ENCODE measurements at regions not wholly inside any gene's neighbourhood (a gene's known extent, or its start where the extent isn't known, plus 50 kb on each side); places are given as distances from the start of the nearest gene placed in this dataset.

DNA sequence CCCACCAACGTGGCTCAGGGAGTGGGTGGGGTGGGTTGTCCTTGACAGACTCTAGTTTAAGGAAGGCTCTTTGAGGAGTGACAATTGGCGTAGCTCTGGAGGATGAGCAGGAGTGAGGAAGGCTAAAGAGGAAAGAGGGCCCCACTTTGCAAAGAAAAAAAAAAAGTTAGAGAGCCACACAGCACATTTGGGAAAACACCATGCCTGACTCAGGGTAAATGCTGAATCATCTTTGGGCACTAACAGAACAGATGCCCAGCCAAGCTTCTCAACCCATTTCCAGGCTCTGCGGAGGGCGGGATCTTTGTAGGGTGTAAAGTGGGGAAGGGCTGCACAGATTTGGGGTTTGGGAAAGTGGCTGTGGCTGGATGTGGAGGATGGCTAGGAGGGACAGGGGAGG is 179.1 kb upstream of the RGMA start:
- H3K4me1 ChIP-seq = peaks cover 17% of the 10 kb centered on the region; the same call in 1 of the 2 replicates
- H3K9ac ChIP-seq = no peak overlapping the region
- no peaks in the 10 kb centered on the region for H4K20me1 ChIP-seq
- H3K9me3 ChIP-seq = peaks cover 58% of the 10 kb centered on the region
- no peak for TF ChIP-seq Cebpa-rat (IDR thresholded peaks at IDR 0.05)
- no peaks in the 10 kb centered on the region for H3K27me3 ChIP-seq
- H3K27ac ChIP-seq = no peak overlapping the region
- H3K4me3 ChIP-seq = no peak overlapping the region
- H3K4me2 ChIP-seq = no peak overlapping the region
- H3K36me3 ChIP-seq = peaks cover 9% of the 10 kb centered on the region; the same call in 1 of the 2 replicates

DNA sequence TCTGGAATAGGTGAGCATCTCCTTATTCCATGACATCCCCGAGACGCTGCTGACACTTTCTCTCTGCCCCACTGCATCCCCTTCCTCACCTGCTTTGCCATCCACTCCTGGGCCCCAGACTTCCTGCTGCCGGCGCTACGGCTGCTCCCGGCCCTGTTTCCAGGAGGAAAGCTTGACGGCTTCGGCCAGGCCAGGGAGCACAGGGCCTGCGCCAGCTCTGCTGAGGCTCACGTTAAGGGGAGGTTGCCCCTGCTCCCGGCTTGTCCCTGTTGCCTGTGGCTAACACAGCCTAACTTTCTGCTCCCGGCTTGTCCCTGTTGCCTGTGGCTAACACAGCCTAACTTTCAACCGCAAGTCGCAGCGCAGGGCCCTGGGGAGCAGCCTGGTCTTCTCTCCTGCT is 177.3 kb upstream of the RGMA start:
- H3K4me2 ChIP-seq = no peak overlapping the region
- H3K27me3 ChIP-seq = no peaks in the 10 kb centered on the region
- no peak overlapping the region for H3K9ac ChIP-seq
- no peaks in the 10 kb centered on the region for H4K20me1 ChIP-seq
- peaks cover 42% of the 10 kb centered on the region for H3K9me3 ChIP-seq
- H3K36me3 ChIP-seq = 0 out of 2 replicates have a peak, but pooled peaks cover 3% of the 10 kb centered on the region
- TF ChIP-seq Cebpa-rat (IDR thresholded peaks at IDR 0.05) = no peak
- H3K27ac ChIP-seq = no peak overlapping the region
- peaks cover 21% of the 10 kb centered on the region; the same call in 1 of the 2 replicates for H3K4me1 ChIP-seq
- no peak overlapping the region for H3K4me3 ChIP-seq

- Histone ChIP-seq H4K20me1 (no peaks in the 10 kb centered on the region), H3K27me3 (no peaks in the 10 kb centered on the region), H3K9me3 (peaks cover 31% of the 10 kb centered on the region), H3K27ac (no peak overlapping the region), H3K4me1 (peaks cover 13% of the 10 kb centered on the region; the same call in 1 of the 2 replicates), H3K9ac (no peak overlapping the region), H3K4me3 (no peak overlapping the region), H3K36me3 (no peaks in the 10 kb centered on the region), H3K4me2 (no peak overlapping the region)
- no peak for TF ChIP-seq Cebpa-rat (IDR thresholded peaks at IDR 0.05)
Measured at GRCh38 chr15:93265111-93265556, 176.1 kb upstream of the RGMA start.

- no peak for TF ChIP-seq Cebpa-rat (IDR thresholded peaks at IDR 0.05)
- no peak overlapping the region for H3K9ac ChIP-seq
- H3K4me2 ChIP-seq = no peak overlapping the region; the same call in 1 of the 2 replicates
- H3K9me3 ChIP-seq = peaks cover 23% of the 10 kb centered on the region
- H3K27me3 ChIP-seq = no peaks in the 10 kb centered on the region
- no peaks in the 10 kb centered on the region for H4K20me1 ChIP-seq
- H3K36me3 ChIP-seq = no peaks in the 10 kb centered on the region
- peaks cover 29% of the 10 kb centered on the region for H3K4me1 ChIP-seq
- H3K4me3 ChIP-seq = no peak overlapping the region
- H3K27ac ChIP-seq = no peak overlapping the region
Measured at GRCh38 chr15:93261845-93262244, 172.8 kb upstream of the RGMA start.

- no peaks in the 10 kb centered on the region for H4K20me1 ChIP-seq
- TF ChIP-seq Cebpa-rat (IDR thresholded peaks at IDR 0.05) = no peak
- no peak overlapping the region for H3K4me3 ChIP-seq
- H3K27me3 ChIP-seq = no peaks in the 10 kb centered on the region
- no peaks in the 10 kb centered on the region for H3K36me3 ChIP-seq
- 0 out of 2 replicates have a peak, but pooled peaks cover 7% of the 10 kb centered on the region for H3K9me3 ChIP-seq
- H3K4me1 ChIP-seq = peaks cover 61% of the 10 kb centered on the region
- H3K4me2 ChIP-seq = no peak overlapping the region
- no peak overlapping the region for H3K27ac ChIP-seq
- H3K9ac ChIP-seq = no peak overlapping the region
Measured at GRCh38 chr15:93257920-93258319, 168.9 kb upstream of the RGMA start.

GRCh38 chr15:93253681-93254080 is 164.7 kb upstream of the RGMA start:
- peaks cover 90% of the 10 kb centered on the region for H3K4me1 ChIP-seq
- no peaks in the 10 kb centered on the region for H3K9me3 ChIP-seq
- H4K20me1 ChIP-seq = no peaks in the 10 kb centered on the region
- H3K4me2 ChIP-seq = peak overlapping the region; percentile 68
- H3K36me3 ChIP-seq = no peaks in the 10 kb centered on the region
- peak overlapping the region; percentile 86 for H3K27ac ChIP-seq
- no peak for TF ChIP-seq Cebpa-rat (IDR thresholded peaks at IDR 0.05)
- no peaks in the 10 kb centered on the region for H3K27me3 ChIP-seq
- peak overlapping the region; percentile 23; the same call in 1 of the 2 replicates for H3K9ac ChIP-seq
- H3K4me3 ChIP-seq = no peak overlapping the region

DNA sequence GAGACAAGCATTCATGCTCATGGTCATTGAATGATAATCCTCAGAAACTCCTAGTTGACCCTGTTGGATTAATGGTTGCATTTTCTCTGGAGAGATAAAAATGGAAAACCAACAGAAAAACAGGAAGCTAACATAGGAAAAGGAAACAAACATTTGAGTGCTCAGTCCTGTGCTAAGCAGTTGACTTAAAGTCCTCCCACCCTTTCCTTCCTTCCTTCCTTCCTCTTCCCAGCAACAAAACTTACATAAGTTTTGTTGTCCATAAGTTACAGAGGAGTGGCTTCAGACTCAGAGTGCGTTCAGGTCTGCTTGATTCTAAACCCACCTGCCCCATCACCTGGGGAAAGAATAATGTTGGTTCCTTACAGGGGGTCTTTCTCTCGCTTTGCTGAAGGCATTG is 163.8 kb upstream of the RGMA start:
- no peaks in the 10 kb centered on the region for H3K36me3 ChIP-seq
- peak overlapping the region; percentile 8; the same call in 1 of the 2 replicates for H3K9ac ChIP-seq
- H4K20me1 ChIP-seq = no peaks in the 10 kb centered on the region
- peak overlapping the region; percentile 41 for H3K4me3 ChIP-seq
- peak overlapping the region; percentile 68 for H3K4me2 ChIP-seq
- H3K27me3 ChIP-seq = no peaks in the 10 kb centered on the region
- no peaks in the 10 kb centered on the region for H3K9me3 ChIP-seq
- no peak for TF ChIP-seq Cebpa-rat (IDR thresholded peaks at IDR 0.05)
- peaks cover 92% of the 10 kb centered on the region for H3K4me1 ChIP-seq
- H3K27ac ChIP-seq = peak overlapping the region; percentile 86

- Histone ChIP-seq H3K4me1 (peaks cover 100% of the 10 kb centered on the region), H3K4me2 (peak overlapping the region; percentile 68), H4K20me1 (no peaks in the 10 kb centered on the region), H3K27ac (peak overlapping the region; percentile 86), H3K9ac (peak overlapping the region; percentile 17; the same call in 1 of the 2 replicates), H3K4me3 (peak overlapping the region; percentile 32; the same call in 1 of the 2 replicates), H3K9me3 (no peaks in the 10 kb centered on the region), H3K27me3 (no peaks in the 10 kb centered on the region), H3K36me3 (no peaks in the 10 kb centered on the region)
- no peak for TF ChIP-seq Cebpa-rat (IDR thresholded peaks at IDR 0.05)
Measured at GRCh38 chr15:93250950-93251349, 161.9 kb upstream of the RGMA start.

- Histone ChIP-seq H4K20me1 (no peaks in the 10 kb centered on the region), H3K27me3 (no peaks in the 10 kb centered on the region), H3K36me3 (no peaks in the 10 kb centered on the region), H3K9ac (peak overlapping the region; percentile 20; the same call in 1 of the 2 replicates), H3K4me2 (peak overlapping the region; percentile 68), H3K9me3 (no peaks in the 10 kb centered on the region), H3K4me1 (peaks cover 100% of the 10 kb centered on the region), H3K4me3 (no peak overlapping the region), H3K27ac (peak overlapping the region; percentile 86)
- no peak for TF ChIP-seq Cebpa-rat (IDR thresholded peaks at IDR 0.05)
Measured at GRCh38 chr15:93250209-93250608, 161.2 kb upstream of the RGMA start.

DNA sequence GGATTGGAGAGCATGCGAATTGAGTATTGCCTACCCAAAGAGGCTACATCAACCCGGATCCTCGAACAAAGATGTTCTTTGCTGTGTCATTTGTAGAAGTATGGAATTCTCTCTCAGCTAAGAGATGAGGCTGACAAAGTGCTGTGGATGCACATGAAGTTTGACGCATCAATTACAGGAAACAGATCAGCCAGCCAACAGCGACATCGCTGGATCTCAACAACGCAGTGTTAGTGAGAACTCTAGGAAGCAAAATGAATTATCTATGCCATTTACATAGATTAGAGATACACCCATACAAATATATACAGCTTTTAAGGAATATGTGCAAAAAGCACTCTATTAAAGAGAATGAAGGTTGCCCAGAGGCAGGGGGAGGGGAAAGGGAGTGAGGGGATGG is 160.6 kb upstream of the RGMA start:
- Histone ChIP-seq H3K27ac (peak overlapping the region; percentile 86), H3K27me3 (no peaks in the 10 kb centered on the region), H3K9ac (peak overlapping the region; percentile 20; the same call in 1 of the 2 replicates), H3K4me3 (no peak overlapping the region), H3K36me3 (no peaks in the 10 kb centered on the region), H3K9me3 (no peaks in the 10 kb centered on the region), H3K4me1 (peaks cover 100% of the 10 kb centered on the region), H3K4me2 (peak overlapping the region; percentile 68), H4K20me1 (no peaks in the 10 kb centered on the region)
- no peak for TF ChIP-seq Cebpa-rat (IDR thresholded peaks at IDR 0.05)
